ENCODE measurements at regions not wholly inside any gene's neighbourhood (a gene's known extent, or its start where the extent isn't known, plus 50 kb on each side); places are given as distances from the start of the nearest gene placed in this dataset.

GRCh38 chr19:5214902-5215301 is 125.7 kb downstream of the PTPRS start:
- no peak for DNase-seq (ENCODE audit: low spot score in 2 of 2)
- no peak for TF ChIP-seq EP300 (IDR thresholded peaks at IDR 0.05)
- TF ChIP-seq POLR2A (IDR thresholded peaks at IDR 0.05): no peak
- TF ChIP-seq CTCF (IDR thresholded peaks at IDR 0.05): no peak
- no peaks in the 10 kb centered on the region for H3K27me3 ChIP-seq
- H3K4me3 ChIP-seq: no peak overlapping the region
- H3K4me1 ChIP-seq: no peaks in the 10 kb centered on the region
- peaks cover 8 to 100% (median 30%) of the 10 kb centered on the region in 3 donors for H3K36me3 ChIP-seq
- H3K27ac ChIP-seq: no peak overlapping the region
- peaks cover 0 to 8% (median 0%) of the 10 kb centered on the region in 4 donors for H3K9me3 ChIP-seq
- 81 to 93% methylated on average over 6 of the region's 6 CpGs for WGBS, 2 donors

GRCh38 chr19:5214371-5214770 is 126.2 kb downstream of the PTPRS start:
- TF ChIP-seq EP300 (IDR thresholded peaks at IDR 0.05) (no peak), POLR2A (IDR thresholded peaks at IDR 0.05) (no peak), CTCF (IDR thresholded peaks at IDR 0.05) (no peak)

GRCh38 chr19:5213667-5214066 is 126.9 kb downstream of the PTPRS start:
- peaks cover 8 to 100% (median 27%) of the 10 kb centered on the region in 3 donors for H3K36me3 ChIP-seq
- 90 to 96% methylated on average over 3 of the region's 3 CpGs for WGBS, 2 donors
- TF ChIP-seq EP300 (IDR thresholded peaks at IDR 0.05) (no peak), POLR2A (IDR thresholded peaks at IDR 0.05) (no peak), CTCF (IDR thresholded peaks at IDR 0.05) (no peak)

More at GRCh38 chr19:5214371-5214770, 126.2 kb downstream of the PTPRS start:
- DNase-seq (ENCODE audit: low spot score in 2 of 2): no peak
- Histone ChIP-seq H3K27me3 (no peaks in the 10 kb centered on the region), H3K36me3 (peaks cover 8 to 100% (median 30%) of the 10 kb centered on the region in 3 donors), H3K4me3 (no peak overlapping the region), H3K27ac (no peak overlapping the region), H3K4me1 (no peaks in the 10 kb centered on the region), H3K9me3 (peaks cover 0 to 8% (median 0%) of the 10 kb centered on the region in 4 donors)
- WGBS, 2 donors: 95 to 98% methylated on average over 23 of the region's 23 CpGs

GRCh38 chr19:5212101-5212500 is 128.5 kb downstream of the PTPRS start:
- Histone ChIP-seq H3K27me3 (no peaks in the 10 kb centered on the region), H3K36me3 (peaks cover 7 to 100% (median 23%) of the 10 kb centered on the region in 3 donors), H3K4me3 (no peak overlapping the region), H3K9me3 (peaks cover 0 to 8% (median 0%) of the 10 kb centered on the region in 4 donors), H3K4me1 (no peaks in the 10 kb centered on the region), H3K27ac (no peak overlapping the region)
- WGBS, 2 donors: 90 to 98% methylated on average over 28 to 29 of the region's 30 CpGs
- no peak for TF ChIP-seq CTCF (IDR thresholded peaks at IDR 0.05)
- no peak for TF ChIP-seq EP300 (IDR thresholded peaks at IDR 0.05)
- no peak for TF ChIP-seq POLR2A (IDR thresholded peaks at IDR 0.05)
- no peak for DNase-seq (ENCODE audit: low spot score in 2 of 2)

More at GRCh38 chr19:5213667-5214066, 126.9 kb downstream of the PTPRS start:
- Histone ChIP-seq H3K27ac (no peak overlapping the region), H3K27me3 (no peaks in the 10 kb centered on the region), H3K4me1 (no peaks in the 10 kb centered on the region), H3K9me3 (peaks cover 0 to 8% (median 0%) of the 10 kb centered on the region in 4 donors), H3K4me3 (no peak overlapping the region)
- DNase-seq (ENCODE audit: low spot score in 2 of 2): no peak

- Histone ChIP-seq H3K27me3 (no peaks in the 10 kb centered on the region), H3K9me3 (peaks cover 0 to 8% (median 0%) of the 10 kb centered on the region in 4 donors), H3K36me3 (peaks cover 3 to 100% (median 23%) of the 10 kb centered on the region in 3 donors), H3K27ac (no peak overlapping the region), H3K4me1 (peaks cover 0 to 4% (median 0%) of the 10 kb centered on the region in 4 donors), H3K4me3 (no peak overlapping the region)
- WGBS, 2 donors: 94 to 98% methylated on average over 9 of the region's 9 CpGs
- no peak for DNase-seq (ENCODE audit: low spot score in 2 of 2)
- TF ChIP-seq POLR2A (IDR thresholded peaks at IDR 0.05) (no peak), EP300 (IDR thresholded peaks at IDR 0.05) (no peak), CTCF (IDR thresholded peaks at IDR 0.05) (no peak)
Observed at GRCh38 chr19:5211217-5211822, 129.3 kb downstream of the PTPRS start.
